ENCODE measurements at regions not wholly inside any gene's neighbourhood (a gene's known extent, or its start where the extent isn't known, plus 50 kb on each side); places are given as distances from the start of the nearest gene placed in this dataset.
"Not testable (repeated sequence)": the region's sequence is repeated elsewhere in the genome, so short reads cannot be mapped to it uniquely, and the experiment has no call there.

DNA sequence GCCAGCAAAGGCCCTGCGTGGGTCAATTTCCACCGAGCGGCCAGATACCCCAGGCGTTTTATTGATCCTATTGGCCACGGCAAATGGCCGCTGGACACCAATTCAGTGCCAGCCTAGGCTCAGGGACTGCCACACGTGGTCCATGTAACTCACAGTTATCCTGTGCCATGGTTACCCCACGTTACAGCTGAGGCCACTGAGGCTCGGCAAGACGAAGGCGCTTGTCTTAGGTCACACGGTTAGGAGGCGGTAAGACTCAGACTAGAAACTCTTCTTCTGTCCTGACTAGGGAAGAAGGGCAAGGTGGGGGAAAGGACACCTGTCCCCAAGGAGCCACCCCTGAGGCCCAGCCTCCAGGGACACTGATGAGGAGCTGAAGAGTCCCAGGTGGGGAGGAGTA lies 381.1 kb upstream of the ZNF722 start:
- not testable (repeated sequence) for TF ChIP-seq EP300, POLR2A (IDR thresholded peaks at IDR 0.05)
- TF ChIP-seq, protein P1, sequence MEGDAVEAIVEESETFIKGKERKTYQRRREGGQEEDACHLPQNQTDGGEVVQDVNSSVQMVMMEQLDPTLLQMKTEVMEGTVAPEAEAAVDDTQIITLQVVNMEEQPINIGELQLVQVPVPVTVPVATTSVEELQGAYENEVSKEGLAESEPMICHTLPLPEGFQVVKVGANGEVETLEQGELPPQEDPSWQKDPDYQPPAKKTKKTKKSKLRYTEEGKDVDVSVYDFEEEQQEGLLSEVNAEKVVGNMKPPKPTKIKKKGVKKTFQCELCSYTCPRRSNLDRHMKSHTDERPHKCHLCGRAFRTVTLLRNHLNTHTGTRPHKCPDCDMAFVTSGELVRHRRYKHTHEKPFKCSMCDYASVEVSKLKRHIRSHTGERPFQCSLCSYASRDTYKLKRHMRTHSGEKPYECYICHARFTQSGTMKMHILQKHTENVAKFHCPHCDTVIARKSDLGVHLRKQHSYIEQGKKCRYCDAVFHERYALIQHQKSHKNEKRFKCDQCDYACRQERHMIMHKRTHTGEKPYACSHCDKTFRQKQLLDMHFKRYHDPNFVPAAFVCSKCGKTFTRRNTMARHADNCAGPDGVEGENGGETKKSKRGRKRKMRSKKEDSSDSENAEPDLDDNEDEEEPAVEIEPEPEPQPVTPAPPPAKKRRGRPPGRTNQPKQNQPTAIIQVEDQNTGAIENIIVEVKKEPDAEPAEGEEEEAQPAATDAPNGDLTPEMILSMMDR (IDR thresholded peaks at IDR 0.05) = not testable (repeated sequence)

Measured in tibial nerve (tissue), 4 donors.